Hepatocyte (in vitro differentiated cells): ENCODE measurements at regions not wholly inside any gene's neighbourhood (a gene's known extent, or its start where the extent isn't known, plus 50 kb on each side); places are given as distances from the start of the nearest gene placed in this dataset.

Experiments used
- CTCF ChIP-seq: fragments of 200-600 bp; sonication (generic); IDR thresholded peaks from 2 replicates; pipeline ENCODE4 v1.5.1; 2016; ENCODE audit warnings: antibody characterized with exemption, mild to moderate bottlenecking; ENCODE audit not compliant: poor library complexity
- EZH2 ChIP-seq: fragments of 200-600 bp; sonication (generic); IDR thresholded peaks from 2 replicates; pipeline ENCODE4 v1.6.1; 2016; ENCODE audit warnings: antibody characterized with exemption, mild to moderate bottlenecking, borderline replicate concordance

- no peak for TF ChIP-seq CTCF
- no peak for TF ChIP-seq EZH2
Measured at GRCh38 chr3:187822402-187822801, 77.1 kb upstream of the BCL6 start.
